ENCODE measurements at regions not wholly inside any gene's neighbourhood (a gene's known extent, or its start where the extent isn't known, plus 50 kb on each side); places are given as distances from the start of the nearest gene placed in this dataset.
A peak's percentile ranks its signal among the peaks of the same experiment; 100 is the strongest.
"Not testable (repeated sequence)": the region's sequence is repeated elsewhere in the genome, so short reads cannot be mapped to it uniquely, and the experiment has no call there.

DNA sequence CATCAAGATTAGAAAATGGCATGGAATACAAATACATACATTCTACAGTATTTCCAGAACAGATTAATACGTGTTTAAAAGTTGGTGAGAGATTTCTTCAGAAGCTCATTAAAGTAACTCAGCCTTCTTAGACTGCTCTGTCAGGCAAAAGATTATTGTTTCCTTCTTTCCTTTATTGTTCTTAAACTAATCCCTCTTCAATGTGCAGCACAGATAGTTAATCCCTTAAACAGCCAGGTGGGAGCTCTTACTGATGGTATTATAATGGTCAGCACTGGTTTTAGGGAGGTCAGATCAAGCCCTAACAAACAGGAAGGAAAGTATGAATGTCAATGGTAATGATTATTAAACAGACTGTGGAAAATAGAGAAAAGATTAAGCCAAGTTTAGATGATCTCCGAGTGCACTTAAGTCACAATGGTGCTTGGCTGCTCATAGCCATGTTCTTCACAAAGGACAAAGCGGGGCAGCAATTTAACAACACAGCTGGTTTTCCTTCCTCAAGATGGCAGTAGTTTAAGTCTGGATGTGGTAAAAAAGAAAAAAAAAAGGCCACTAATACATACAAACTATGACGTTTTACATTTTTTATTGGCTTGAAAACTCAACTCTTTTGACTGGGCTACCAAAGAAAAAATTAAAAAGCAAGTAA, 992.6 kb downstream of the PCDH9 start:
- DNase-seq, result no peak

DNA sequence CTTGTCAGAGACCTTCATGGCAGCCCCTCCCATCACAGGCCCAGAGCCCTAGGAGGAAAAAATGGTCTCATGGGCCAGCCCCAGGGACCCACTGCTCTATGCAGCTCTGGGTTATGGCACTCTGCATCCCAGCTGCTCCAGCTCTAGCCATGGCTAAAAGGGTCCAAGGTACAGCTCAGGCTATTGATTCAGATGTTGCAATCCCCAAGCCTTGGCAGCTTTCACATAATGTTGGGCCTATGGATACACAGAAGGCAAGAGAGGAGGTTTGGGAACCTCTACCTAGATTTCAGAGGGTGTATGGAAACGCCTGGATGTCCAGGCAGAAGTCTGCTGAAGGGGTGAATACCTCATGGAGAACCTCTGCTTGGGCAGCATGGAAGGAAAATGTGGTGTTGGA, 996.0 kb downstream of the PCDH9 start:
- DNase-seq, result no peak

DNA sequence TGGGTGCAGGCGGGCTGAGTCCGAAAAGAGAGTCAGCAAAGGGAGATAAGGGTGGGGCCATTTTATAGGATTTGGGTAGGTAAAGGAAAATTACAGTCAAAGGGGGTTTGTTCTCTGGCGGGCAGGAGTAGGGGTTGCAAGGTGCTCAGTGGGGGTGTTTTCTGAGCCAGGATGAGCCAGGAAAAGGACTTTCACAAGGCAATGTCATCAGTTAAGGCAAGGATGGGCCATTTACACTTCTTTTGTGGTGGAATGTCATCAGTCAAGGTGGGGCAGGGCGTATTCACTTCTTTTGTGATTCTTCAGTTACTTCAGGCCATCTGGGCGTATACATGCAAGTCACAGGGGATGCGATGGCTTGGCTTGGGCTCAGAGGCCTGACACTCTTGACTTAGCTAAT, 998.2 kb downstream of the PCDH9 start:
- not testable (repeated sequence) for DNase-seq

DNA sequence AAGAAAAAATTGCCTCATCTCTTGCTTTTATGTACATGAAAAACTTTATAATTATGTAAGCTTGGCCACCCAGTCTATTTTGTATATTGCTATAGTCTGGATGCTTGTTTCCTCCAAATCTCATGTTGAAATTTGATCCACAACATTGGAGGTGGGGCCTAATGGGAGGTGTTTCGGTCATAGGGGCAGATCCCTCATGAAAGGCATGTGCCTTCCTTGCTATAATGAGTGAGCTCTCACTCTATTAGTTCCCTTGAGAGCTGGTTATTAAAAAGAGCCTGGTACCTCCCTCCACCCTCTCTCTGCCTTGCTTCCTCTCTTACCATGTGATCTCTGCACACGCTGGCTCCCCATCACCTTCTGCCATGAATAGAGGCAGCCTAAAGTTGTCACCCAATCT, 1005.1 kb downstream of the PCDH9 start:
- DNase-seq, result no peak

DNA sequence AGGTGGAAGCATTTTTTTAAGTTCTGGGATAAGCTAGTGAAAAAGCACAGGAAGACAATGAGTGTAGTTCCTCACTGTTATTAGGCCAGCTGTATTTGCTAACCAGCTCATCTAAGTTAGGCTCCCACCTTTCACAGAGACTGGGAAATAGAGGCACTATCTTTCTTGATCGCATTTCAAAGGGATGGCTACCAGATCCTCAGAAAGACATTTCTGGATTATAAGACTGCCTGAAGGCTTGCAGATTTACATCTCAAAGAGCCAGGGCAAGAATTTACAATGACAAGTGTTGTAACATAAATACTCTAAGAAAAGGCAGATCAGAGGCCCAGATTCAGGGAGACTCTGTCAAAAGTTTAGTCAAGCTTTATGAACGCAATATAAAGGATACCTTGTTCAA, 1005.5 kb downstream of the PCDH9 start:
- DNase-seq, result no peak

DNA sequence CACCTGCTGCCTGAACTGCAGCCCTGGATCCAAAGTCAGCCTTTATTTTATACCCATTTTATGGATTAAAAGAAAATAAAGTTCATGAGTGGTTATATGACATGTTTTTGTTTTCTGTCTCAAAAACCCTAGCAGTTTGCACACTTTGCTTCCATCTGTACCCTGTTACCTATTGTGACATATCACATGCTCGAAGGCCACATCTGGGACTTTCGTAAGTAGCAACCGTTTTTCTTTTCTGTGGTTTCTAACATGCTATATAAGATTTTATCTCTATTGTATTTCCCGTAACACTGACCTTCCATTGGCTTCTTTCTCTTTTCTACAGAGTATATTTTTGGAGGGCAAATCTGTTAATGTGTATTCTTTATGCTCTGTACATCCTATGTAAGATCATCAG, 1007.2 kb downstream of the PCDH9 start:
- DNase-seq, result peak; percentile 41

DNA sequence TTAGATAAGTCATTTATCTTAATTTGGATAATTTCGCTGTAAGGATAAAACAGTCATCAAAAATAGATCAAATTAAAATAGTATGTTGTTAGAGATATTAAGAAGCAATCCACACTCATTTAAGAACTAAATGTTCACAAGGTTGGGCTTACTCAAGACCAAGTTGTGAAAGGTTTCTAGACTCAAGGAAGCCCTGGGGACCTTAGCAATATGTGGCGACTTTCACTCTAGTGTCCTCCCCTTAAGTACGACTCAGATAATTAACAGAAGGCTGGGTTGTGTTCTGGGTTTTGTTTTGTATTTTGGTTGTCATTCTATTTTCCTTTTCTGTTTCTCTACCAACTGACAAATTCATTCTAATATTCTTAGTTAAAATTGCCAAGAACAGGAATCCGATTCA, 1008.0 kb downstream of the PCDH9 start:
- no peak for DNase-seq

DNA sequence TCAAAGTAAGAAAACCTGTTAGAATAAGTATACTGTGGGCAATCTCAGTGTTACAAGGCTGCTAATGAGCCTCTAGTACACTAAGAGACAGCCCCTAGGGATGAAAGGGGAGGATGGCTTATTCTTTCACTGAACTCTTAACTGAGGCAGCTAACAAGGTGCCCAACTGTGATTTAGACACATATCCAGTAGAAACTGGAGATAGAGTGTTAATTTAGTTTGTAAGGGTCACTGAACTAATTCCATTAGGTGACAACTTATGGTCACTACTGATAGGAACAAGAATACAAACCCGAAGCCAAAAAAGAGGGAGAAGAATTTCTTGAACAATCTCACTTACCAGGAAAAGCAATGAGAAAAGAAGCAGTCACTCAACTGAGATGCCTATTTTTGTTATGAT, 1010.6 kb downstream of the PCDH9 start:
- DNase-seq, result no peak

DNA sequence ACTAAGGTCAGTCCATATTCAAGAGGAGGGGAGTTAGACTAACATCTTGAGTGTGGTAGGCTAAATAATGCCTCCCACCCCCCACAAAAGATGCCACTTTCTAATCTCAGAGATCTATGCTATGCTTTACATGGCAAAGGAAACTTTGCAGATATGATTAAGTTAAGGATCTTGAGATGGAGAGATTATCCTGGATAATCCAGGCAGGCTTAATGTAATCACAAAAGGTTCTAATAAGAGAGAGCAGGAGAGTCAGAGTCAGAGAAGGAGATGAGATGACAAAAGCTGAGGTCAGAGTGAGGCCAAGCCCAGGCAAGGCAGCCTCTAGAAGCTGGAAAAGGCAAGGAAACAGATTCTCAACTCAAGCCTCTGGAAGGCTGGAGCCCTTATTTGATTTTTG, 1011.6 kb downstream of the PCDH9 start:
- no peak for DNase-seq

DNA sequence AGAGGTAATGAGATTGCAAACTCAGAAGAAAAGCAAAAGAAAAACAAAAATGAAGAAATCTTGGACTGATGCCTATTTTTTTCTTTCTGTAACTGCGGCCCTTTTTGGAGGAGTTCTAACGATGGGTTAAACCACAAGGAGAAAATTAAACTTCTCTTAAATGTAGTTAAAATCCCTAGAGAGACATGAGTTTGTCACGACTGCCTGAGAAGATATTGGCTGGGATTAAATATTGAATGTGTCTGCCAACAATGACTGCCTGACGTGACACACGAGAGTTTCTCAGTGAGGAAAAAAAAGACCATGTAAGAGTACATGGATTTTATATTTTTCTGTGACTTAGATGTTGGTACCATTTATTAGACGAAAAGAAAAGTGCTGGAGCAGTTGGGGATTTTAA, 1013.4 kb downstream of the PCDH9 start:
- no peak for DNase-seq

DNA sequence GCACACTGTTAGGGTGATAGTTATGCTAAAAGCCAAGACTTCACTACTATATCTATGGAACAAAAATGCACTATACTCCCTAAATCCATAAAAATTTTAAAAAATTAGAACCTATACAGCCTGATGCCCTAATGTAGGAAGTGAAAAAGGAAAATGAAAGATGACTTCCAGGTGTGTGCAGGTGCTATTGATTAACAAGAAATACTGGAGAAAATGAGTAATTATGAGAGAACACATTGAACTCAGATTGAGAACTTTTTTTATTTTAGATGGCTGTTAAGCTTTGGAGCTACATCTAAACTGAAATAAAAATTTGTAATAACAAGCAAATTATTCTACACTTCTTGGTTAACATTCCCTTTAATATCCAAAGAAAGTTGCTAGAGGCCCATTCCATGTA, 1015.7 kb downstream of the PCDH9 start:
- no peak for DNase-seq

DNA sequence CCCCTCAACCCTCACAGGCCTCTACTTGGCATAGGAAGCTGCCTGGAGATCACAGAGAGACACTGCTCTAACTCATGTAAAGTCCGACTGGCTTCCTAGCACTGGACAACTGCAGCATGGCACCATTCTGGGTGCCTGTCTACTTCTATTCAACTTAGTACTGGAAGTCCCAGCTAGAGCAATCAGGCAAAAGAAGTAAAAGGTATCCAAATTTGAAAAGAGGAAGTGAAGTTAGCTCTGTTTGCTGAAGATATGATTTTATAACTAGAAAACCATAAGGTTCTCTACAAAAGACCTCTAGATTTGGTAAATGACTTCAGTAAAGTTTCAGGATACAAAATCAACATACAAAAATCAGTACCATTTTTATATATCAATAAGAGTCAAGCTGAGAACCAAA, 1017.6 kb downstream of the PCDH9 start:
- DNase-seq, result peak; percentile 7

DNA sequence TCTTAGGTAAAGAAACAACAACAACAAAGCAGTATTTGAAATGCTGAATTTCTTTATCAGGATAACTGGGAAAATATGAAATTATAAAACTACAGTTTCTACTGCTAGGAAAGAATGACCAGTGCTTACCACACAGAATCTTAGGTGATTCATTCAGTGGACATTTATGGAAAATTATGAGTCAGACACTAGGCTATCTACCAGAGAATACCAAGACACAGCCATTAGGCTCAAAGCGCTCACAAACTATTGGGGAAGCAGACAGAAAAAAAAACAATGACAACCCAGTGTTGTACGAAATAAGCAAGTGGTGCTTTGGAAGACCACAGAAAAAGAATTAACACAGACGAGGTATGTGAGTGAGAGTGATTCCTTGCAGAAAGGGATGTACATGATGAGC, 1019.5 kb downstream of the PCDH9 start:
- no peak for DNase-seq

DNA sequence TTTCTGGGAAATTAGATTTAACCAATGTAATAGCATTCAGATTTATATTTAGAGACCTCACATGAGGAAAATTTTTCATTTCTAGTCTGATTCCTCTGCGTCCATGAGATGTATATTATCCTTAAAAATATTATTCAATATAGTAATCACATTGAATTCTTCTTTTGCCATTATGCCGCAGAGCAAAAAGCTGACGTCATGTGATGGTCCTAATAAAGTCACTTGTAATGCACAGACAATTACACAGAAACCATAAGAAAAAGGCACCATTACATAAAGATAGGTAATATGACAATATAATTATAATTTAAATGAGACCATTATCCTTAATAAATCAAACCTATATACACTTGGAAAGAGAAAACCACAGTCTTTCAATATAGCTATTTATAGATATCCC, 1021.5 kb downstream of the PCDH9 start:
- no peak for DNase-seq

DNA sequence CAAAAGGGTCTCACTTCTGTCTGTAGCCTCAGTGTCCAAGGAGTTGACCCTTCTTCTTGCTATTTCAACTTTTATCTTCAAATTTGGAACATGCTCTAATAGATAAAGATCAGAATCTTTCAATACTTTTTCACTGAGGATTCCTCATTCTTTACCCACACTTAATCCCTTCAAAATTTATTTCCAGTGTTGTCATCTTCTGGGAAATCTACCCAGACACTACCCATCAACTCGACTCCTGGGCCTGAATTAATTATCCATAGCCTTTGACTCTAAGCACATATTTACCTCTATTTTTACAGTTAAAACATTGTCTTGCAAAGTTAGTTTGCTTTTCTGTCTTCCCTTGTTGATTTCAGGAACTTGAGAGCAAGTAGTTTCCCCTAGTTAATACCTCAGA, 1022.5 kb downstream of the PCDH9 start:
- no peak for DNase-seq

DNA sequence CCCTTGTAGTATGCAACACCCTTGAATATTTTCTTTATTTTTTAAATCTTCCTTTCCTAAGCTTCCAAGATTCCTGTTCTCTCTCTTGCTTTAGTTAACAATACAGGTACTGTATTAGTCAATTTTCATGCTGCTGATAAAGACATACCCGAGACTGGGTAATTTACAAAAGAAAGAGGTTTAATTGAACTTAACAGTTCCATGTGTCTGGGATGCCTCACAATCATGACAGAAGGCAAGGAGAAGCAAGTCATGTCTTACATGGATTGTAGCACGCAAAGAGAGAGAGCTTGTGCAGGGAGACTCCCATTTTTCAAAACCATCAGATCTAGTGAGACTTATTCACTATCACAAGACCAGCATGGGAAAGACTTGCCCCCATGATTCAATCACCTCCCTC, 1024.3 kb downstream of the PCDH9 start:
- no peak for DNase-seq

DNA sequence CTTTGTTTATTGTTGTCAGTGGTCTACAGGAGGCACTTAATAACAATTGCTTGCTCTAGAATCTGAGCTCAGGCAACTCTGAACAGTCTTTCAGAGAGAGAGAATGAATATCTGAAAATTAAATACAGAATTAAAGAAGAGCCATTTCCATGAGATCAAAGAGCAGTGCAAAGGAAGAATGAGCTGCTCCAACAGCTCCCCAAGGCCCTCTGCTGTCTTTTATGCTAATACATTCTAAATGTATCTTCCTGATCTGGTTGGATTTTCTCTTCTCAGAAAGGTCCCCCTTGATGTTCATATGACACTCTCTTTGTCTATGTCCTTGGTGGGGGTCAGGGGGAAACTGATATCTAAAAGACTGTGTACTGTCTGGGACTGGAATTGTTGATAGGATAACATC, 1029.6 kb downstream of the PCDH9 start:
- DNase-seq, result no peak

DNA sequence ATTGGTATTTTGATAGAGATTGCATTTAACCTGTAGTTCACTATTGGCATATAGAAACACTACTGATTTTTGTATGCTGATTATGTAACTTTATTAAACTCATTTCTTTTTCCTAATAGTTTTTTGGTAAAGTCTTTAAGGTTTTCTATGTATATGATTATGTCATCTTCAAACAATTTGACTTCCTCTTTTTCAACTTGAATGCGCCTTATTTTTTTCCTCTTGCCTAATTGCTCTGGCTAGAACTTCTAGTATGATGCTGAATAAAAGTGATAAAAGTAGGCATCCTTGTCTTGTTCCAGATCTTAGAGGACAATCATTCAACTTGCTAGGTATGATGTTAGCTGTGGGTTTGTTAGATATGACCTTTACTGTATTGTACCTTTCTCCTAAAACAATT, 1034.9 kb downstream of the PCDH9 start:
- DNase-seq, result no peak

DNA sequence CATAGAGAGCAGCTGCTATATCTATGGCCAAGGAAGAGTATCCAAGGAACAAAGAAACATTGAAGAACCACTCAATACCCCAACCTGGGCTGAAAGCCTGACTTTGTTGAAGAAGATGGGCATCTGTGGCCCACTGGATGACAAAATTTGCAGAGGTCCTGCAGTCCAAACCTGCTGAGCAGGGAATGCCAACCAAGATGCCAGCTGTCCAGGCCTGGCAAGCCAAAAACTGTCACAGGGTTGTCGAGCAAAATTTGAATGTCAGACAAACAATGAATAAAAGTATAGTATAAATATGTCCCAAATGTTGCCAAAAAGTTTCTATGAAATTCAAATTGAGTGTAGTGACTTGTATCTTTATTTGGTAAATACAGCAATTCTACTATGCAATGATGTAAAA, 1040.2 kb downstream of the PCDH9 start:
- DNase-seq, result no peak

DNA sequence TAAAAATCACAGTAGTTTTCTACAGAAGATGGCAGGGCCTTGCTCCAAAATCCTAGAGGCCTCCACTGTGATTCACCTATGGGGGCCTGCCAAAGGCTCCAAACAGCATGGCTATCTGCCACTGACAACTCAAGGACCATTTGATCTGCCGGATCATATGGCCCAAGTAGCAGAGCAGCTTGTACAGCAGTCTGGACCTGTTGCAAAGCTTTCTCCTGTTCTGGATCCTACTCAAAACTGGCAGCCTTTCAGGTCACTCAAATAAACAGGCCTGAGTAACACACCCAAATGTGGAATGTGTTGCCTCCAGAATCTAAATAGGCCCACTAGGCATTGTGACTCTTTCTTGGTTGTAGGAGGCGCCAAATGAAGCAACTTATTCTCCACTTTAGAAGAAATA, 1049.3 kb downstream of the PCDH9 start:
- DNase-seq, result no peak

DNA sequence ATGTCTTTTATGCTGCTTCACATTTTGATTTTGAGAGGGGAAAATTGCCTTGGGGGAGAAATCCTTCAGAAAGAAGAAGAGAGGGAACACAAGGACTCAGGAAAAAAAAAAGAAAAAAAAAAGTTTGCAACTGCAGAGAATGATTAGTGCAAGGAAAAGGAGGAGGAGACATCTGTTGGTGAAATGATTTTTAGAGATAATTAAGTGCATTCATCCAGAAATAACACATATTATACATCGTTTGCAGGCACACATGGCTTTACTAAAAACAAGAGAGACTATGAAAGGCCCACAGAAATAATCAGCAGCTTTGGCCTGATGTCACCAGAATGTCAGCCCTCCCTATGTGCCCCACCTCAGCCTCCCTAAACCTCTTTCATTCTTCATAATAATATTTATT, 1058.2 kb downstream of the PCDH9 start:
- DNase-seq, result no peak

DNA sequence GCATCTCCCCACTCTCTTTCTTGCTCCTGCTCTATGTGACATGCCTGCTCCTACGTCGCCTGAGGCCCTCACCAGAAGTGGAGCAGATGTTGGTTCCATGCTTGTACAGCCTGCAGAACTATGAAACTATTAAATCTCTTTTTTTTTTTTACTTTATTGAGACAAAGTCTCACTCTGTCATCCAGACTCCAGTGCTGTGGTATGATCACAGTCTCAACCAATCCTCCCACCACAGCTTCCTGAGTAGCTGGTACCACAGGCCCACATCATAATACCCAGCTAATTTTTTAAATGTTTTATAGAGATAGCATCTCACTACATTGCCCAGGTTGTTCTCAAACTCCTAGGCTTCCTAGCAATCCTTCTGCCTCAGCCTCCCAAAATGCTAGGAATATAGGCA, 1067.7 kb downstream of the PCDH9 start:
- no peak for DNase-seq

DNA sequence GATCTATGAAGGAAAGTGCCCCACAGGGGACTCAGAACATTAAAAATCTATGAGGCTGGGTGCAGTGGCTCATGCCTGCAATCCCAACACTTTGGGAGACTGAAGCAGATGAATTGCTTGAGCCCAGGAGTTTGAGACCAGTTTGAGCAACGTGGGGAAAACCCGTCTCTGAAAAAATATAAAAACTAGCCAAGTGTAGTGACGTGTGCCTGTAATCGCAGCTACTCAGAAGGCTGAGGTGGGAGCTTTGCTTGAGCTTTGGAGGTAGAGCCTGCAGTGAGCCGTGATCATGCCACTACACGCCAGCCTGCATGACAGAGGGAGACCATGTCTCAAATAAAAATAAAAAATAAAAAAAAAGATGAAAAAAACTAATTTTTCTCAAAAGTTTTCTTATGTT, 1070.6 kb downstream of the PCDH9 start:
- no peak for DNase-seq

DNA sequence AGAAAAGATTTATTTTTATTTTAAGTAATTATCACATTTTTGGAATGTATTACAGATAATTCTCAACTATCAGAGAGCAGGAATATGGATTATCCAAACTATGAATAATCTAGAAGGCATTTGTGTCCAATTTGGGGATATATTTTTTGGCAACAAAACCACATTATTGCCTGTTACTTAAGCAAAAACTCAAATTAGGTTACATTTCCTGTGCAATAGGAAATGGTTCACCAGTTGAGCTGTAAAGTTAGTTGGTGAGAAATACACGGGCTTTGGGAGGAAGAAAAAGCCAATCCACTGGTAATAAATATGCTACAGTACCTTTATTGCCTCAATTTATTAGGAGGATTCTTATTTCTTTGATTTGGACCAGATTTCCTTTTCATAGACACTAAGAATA, 1075.2 kb downstream of the PCDH9 start:
- no peak for DNase-seq

DNA sequence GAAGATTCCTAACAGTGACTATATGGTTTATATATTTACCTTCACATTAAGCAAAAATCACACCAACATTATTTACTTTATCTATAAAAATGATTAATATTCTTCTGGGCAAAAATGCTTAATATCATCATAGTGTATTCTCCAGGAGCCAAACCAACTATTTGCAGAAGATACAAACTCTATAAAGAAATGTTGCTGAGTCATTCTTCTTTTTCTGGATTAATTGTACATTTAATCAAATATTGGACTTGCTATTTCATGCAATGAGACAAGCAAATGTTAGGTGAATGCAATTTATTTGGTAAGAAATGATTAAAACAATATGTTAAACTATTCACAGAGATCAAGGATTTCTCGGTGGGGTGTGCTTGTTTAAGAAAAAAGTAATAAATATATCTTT, 1075.8 kb downstream of the PCDH9 start:
- DNase-seq, result no peak

DNA sequence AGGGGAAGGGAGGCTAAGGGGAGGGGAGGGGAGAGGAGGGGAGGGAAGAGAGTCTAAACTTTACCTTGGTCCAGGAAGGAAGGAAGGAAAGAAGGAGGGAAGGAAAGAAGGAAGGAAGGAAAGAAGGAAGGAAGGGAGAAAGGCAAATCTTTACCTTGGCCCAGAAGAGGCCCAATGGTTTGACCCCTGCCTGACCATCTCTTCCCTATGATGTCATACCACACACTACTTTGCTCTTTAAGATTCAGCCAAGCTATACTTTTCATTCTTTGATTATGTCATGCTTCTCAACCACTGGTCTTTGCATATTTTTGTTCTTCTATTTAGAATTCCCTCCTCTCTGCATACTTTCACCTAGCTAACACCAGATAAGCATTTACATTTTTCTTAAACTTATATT, 1077.5 kb downstream of the PCDH9 start:
- DNase-seq, result no peak
